Fibroblast of pulmonary artery (primary cell): ENCODE measurements at regions not wholly inside any gene's neighbourhood (a gene's known extent, or its start where the extent isn't known, plus 50 kb on each side); places are given as distances from the start of the nearest gene placed in this dataset.

Source experiments
- DNase-seq: peaks from one replicate; pipeline ENCODE4 v3.0.0-alpha.2; 2010; ENCODE audit warnings: low read depth
- H3K4me3 ChIP-seq: replicated peaks from 2 replicates; pipeline ENCODE4 v1.5.1; 2011; ENCODE audit warnings: low read depth, mild to moderate bottlenecking, control low read depth, low read length, moderate library complexity
- CTCF ChIP-seq: IDR thresholded peaks from 2 replicates; pipeline ENCODE4 v1.5.1; 2011; ENCODE audit warnings: mild to moderate bottlenecking, control low read depth, low read length, inconsistent platforms; ENCODE audit errors: missing control alignments

DNA sequence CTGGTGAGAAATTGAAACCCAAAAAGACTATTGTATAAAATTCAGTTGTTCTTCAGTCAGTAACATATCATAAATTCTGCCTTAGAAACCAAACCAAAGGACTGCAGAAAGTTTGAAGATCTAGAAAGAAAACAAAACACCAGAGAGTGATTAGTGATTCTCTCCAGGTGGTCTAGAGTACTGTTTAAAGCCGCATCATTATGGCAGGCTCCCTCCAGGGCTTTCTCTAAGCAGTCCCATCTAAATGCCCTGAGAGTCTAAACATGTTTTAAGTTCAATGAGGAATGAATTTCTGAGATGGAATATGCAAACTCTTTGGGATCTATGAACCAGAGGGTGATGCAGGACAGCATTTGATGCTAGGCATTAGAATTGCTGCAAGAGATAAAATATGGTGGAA, 100.9 kb upstream of the ST6GALNAC5 start:
- no peak overlapping the region for H3K4me3 ChIP-seq
- no peak for DNase-seq
- no peak for TF ChIP-seq CTCF

DNA sequence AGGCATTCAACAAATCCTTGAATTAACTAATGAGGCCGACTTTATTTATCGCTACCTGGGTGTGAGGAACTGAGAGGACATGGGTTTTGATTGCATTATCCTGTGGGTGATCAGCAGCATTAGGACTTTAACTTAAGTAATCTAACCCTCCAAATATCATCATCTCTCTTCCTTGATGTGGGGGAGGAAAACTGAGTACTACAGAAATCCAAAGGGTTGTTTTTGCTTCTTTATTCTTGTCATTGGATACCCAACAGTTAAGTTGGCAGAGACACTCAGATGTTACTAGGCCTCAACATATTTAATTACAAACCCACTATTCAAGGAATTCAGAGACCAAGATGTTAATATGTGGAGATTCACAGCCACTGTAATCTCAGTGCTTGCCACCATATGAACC, 97.4 kb upstream of the ST6GALNAC5 start:
- TF ChIP-seq CTCF, result no peak
- DNase-seq, result no peak
- H3K4me3 ChIP-seq, result no peak overlapping the region

DNA sequence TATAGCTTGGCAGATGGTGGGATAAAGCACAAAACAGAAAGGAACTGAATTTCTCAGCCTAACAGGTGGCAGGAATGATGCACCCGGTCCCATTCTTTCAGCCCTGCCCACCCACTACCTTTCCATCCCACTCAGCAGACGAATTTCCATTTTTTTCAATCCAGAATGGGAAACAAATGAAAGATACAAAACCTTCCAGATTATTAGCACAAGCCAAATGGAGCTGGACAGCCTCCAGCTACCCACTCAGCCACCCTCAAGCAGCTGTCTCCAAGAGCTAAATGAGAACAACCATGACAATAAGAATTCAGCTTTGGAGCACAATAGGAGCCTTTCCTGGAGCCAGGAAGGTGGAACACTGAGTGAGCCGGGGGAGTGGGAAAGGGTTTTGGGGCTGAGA, 96.3 kb upstream of the ST6GALNAC5 start:
- no peak for DNase-seq
- no peak for TF ChIP-seq CTCF
- H3K4me3 ChIP-seq, result no peak overlapping the region

GRCh38 chr1:76781447-76781846, 85.8 kb upstream of the ST6GALNAC5 start:
- TF ChIP-seq CTCF, result no peak
- H3K4me3 ChIP-seq, result no peak overlapping the region
- DNase-seq, result no peak

DNA sequence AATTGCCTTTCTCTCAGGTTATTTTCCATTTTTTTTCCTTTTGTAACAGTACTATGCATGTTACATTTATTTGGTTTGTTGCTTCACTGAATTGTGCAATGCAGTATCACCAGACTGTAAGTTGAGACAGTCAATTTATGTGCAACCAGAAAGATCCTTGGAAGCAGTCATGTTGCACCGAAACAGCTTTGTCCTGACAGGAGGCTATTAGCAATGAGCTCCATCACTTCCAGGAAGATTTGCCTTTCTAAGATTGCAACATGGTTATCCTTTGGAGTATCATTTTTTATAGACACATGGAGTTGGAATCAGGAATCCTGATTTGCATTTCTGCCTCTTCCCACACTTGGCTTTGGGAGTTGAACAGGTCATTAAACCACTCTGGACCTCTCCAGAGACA, 84.5 kb upstream of the ST6GALNAC5 start:
- DNase-seq, result peak; percentile 27
- no peak overlapping the region for H3K4me3 ChIP-seq
- TF ChIP-seq CTCF, result no peak

GRCh38 chr1:76784502-76784901, 82.8 kb upstream of the ST6GALNAC5 start:
- TF ChIP-seq CTCF, result no peak
- H3K4me3 ChIP-seq, result no peak overlapping the region
- no peak for DNase-seq

DNA sequence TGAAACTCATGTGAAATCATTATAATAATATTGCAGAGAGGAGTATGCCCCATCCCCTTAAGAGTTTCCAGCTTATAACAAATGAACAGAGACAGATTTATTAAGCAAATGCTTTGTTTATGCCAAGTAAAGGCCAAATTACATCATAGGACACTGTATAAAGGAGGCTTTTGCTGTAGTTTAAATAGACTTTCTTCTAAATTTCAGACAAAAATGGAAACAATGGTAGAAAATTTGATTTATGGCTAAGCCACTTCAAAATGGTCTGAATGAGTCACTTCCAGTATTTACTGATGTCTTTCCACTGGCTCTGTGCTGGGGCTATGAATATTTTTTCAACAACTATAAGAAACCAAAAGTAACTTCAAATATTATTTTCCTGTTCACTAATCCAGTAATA, 81.1 kb upstream of the ST6GALNAC5 start:
- no peak for TF ChIP-seq CTCF
- H3K4me3 ChIP-seq, result no peak overlapping the region
- peak; percentile 12 for DNase-seq
